CD4-positive, alpha-beta T cell treated with Interleukin-17A for 1 hour (primary cell): ENCODE measurements at regions not wholly inside any gene's neighbourhood (a gene's known extent, or its start where the extent isn't known, plus 50 kb on each side); places are given as distances from the start of the nearest gene placed in this dataset.
"Not testable (repeated sequence)": the region's sequence is repeated elsewhere in the genome, so short reads cannot be mapped to it uniquely, and the experiment has no call there.

Source experiments
- DNase-seq: peaks from one replicate; pipeline ENCODE4 v3.0.0-alpha.2; 2020

DNA sequence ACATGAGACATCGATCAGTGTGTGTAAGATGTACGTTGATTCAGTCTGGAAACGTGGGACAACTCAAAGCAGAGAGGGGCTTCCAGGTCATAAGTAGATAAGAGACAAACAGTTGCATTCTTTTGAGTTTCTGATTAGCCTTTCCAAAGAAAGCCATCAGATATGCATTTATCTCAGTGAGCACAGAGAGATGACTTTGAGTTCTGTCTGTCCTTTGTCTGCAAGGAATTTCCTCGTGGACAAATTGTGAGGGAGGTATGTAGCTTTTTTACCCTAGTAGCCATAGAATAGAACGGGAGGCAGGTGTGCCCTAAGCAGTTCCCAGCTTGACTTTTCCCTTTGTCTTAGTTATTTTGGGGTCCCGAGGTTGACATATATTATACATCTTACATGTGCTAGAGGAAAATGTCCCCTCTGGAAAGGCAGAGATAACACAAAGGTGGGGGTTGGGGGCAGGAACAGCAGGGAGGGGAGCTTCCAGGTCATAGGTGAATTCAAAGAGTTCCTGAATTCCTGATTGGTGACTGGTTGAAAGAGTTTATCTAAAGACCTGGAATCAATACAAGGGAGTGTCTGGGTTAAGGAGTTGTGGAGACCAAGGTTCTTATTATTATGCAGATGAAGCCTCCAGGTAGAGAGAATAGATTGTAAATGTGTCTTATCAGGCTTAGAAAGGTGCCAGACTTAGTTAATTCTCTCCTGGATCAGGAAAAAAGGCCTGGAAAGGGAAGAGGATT is 237.0 kb downstream of the NFATC2 start:
- no peak for DNase-seq

DNA sequence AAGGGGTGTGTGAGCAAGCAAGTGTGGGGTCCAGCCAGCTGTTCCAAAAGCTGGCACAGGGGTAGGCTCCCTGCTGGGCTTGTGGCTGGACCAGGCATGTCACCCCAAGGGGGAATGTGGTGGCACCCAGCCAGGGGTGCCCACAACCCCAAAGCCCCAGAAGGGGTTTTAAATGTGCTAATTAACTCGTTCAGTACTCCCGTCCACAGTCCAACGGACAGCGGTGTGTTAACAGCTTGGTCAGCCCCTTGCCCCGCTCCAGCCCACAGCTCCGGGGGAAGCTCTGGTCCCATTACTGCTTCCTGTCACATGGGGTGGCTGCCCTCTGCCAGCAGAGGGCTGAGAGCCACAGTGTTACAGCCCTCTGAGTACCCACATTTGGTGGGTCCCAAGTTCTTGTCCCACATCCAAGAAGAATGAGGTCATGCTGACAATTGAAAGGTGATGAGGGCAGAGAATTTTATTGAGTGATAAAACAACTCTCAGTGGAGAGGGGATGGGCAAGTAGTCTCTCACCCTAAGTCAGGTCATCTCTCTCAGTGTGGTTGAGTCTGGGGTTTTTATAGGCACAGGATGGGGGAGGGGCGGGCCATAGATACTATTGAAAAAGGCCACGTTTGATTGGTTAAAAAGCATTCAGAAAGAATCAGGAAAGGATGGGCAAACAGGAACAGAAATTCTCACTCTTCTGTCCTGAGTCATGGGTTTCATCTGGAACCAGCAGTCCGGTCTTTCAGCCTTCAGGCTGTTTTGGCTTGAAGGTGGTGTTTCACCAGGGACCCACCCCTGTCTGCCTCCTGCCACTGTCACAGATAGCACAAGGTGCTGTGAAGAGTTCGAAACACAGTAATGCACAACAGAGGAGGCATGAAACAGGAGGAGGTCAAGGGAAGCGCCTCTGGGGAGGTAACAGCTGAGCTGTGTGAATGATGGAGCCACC is 238.5 kb downstream of the NFATC2 start:
- no peak for DNase-seq

DNA sequence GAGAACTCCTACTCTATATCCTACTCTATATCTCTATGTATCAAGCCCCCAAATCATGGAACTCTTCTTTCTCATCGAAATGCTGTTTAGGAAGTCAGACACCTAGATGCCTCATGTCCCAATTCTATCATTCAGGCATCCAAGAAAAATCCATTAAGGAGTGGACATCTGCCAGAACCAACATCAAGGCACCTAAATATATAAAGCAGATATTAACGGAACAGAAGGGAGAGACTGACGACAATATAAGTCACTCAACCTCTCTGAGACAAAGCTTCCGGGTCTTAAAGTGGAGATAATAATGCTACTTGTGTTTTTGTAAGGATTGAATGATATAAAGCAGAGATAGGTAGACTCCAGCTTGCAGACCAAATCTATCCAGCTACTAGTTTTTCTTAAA is 241.5 kb downstream of the NFATC2 start:
- DNase-seq: no peak

DNA sequence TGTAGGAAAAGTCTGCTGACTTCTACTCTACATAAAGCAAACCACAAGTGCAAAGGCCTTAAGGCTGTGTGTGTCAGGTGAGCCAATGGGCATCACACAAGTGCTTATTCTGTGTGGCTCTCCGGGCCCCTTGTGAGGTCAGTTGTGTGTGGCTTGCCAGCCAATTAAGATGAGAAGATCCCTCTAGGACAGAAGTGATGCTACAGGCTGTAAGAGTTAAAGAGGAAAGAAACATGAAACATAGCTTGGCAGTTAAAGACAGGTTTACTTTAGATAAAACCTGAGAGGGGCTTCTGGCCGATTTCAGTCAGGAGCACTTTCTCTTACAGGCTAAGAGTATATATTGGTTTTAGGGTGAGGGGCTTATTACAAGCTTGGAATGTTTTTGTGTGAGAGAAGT is 242.4 kb downstream of the NFATC2 start:
- DNase-seq: no peak

DNA sequence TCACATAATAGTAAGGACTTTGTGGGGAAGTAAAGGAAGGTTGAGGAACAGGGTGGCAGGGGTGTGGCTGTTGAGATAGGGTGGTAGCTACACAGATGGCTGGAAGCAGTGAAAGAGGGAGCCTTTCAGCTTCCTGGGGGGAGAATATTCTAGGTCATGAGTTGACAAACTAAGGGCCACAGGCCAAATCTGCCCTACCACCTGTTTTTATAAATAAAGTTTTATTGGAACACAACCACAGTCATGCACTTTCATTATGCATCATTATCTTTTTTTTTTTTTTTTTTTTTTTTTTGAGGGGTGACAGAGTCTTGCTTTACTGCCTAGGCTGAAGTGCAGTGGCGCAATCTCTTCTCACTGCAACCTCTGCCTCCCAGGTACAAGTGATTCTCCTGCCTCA is 243.1 kb downstream of the NFATC2 start:
- no peak for DNase-seq

DNA sequence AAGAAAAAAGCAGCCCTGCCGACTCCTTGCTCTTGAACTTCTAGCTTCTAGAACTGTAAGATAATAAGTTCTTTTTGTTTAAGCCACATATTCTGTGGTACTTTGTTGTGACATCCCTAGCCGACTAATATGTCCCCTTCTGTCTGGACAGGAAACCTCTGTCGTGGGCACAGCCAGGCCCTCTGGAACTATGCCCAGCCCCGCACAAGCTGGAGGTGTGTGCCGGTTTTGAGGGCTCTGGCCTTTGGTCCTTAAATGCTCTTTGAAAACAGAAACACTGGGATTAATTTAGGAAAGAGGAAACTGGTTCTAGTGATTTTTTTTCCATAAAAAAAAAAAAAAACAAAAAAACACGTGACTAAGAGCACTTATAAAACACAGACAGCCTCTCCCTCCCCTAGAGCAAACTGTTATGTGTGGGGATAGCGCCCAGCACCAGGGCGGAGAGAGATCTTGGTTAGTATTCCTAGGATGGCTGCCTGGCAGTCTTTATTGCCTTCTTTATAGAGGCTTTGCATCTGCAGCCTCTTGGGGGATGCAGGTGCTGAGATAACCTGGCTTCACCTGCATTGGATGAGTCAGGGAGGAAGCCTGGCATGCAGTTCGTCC is 244.3 kb downstream of the NFATC2 start:
- DNase-seq: no peak

DNA sequence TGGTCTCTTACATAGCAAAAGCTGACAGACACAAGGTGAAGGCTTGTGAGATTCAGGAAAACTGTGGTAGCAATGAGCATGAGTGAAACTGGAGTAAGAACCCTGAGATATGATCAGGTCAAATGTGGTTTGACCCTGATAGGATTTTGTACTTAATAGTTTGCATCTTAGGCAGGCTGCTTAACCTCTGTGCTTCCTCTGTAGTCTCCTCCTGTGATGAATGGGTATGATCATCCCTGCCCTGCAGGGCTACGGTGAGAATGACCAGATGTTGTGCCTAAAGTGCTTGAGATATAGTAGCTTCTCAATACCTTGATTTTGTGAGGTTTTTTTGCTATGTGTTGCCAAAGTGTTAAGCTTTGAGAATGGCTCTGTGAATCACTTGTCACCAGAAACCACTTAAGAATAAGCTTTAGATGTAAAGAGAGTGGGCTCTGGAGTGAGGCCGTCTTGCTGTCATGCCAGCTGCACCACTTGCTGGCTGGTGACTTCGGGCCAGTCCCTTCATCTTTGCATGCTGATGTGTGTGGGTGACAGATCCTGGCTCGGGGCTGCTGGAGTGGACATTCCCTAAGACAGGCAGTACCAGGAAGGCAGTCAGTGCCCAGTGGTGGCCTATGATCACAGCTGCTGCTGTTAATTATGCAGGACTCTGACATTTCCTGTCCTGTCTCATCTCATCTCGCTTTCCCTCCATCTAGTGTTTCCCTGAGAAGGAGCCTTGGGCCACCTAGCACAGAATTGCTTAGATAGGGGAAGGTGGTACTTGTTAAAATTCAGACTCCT is 254.7 kb downstream of the NFATC2 start:
- no peak for DNase-seq

DNA sequence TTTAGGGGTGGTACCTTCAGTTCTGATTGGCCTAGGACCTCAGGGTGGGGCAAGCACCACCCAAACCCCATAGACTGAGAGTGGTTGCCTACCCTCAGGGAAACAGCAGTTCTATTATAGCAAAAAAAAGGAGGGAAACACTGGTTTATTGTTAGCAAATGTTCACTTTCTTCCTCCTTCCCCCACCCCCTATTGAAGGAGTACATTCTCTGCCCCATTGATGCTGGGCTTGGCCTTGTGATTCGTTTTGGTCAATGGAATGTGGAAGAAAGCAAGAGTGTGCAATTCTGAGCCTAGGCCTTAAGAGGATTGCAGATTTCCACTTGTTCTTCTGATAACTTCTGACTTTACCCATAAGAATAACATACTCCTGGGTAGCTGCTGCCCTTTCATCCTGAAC is 255.8 kb downstream of the NFATC2 start:
- no peak for DNase-seq

DNA sequence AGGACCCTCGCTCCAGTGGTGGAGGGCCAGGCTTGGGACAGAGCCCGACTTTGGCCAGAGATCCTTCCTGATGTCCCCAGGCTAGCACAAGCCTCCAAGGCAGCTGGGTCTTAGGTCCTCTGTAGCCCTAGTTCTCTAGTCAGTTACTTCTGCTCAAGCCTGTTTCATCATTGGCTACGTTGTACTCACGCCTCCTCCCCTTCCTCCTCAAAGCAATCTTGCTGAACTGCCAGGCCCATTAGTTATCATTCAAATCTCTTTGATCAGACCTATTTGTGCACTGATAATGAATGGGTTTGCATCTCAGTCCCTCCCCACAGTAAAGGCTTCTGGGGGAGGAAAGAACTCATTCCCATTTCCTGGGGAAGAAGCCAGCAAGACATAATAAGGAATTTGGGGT is 256.8 kb downstream of the NFATC2 start:
- DNase-seq: no peak

DNA sequence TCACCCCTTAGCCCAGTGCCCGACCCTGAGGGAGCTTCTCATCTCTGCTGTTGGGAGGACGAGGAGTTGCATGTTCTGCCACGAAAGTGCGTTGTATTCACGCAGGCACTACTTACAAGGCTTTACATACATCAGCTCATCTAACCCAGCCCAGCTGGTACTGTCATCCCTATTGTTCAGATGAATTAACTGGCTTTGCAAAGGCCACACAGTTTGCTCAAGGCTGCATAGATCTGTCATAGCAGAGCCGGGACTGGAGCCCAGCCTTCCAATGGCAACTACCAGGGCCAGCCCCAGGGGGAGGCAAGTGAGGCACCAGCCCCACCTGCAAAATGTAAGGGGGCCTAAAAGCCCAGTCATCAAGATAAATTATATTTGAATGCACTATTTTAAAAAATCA is 257.6 kb downstream of the NFATC2 start:
- no peak for DNase-seq

DNA sequence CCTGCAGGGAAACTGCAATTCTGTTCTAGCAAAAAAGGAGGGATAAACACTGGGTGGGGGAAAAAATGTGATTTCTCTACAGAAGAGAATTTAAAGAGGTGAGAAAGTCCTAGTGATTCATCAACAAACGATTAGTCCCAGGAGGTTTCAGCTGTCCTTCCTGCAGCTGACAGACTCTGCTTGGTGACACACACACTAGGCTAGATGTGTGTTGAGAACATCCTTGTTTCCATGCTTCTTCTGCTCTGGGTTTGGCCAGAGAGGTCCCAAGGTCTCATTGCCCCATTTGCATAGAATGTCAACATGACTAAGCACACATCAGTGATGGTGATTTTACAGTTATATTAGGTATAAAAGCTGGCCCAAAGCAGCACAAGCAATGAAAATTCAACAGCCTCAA is 258.3 kb downstream of the NFATC2 start:
- DNase-seq: no peak

DNA sequence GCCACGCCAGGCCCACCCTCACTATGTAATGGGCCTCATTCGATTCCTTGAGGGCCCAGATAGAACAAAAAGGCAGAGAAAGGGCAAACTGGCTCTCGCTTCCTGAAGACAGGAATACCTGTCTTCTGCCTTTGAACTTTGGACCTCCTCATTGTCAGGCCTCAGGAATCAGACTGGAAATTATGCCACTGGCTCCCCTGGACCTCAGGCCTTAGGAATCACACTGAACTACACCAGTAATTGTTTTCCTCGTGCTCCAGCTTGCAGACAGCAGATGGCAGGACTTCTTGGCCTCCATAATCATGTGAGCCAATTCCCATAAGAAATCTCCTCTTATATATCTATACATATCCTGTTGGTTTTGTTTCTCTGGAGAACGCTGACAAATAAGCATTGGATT is 258.6 kb upstream of the KCNG1 start:
- DNase-seq: no peak

DNA sequence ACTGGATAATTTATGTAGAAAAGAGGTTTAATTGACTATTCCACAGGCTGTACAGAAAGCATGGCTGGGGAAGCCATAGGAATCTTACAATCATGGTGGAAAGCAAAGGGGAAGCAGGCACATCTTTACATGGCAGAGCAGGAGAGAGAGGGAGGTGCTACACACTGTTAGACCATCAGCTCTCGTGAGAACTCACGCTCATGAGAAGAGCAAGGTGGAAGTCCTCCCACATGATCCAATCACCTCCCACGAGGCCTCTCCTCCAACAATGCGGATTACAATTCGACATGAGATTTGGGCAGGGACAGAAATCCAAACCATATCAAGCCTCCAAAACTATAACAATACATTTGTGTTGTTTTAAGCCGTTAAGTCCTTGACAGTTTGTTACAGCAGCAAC is 257.1 kb upstream of the KCNG1 start:
- DNase-seq: no peak

DNA sequence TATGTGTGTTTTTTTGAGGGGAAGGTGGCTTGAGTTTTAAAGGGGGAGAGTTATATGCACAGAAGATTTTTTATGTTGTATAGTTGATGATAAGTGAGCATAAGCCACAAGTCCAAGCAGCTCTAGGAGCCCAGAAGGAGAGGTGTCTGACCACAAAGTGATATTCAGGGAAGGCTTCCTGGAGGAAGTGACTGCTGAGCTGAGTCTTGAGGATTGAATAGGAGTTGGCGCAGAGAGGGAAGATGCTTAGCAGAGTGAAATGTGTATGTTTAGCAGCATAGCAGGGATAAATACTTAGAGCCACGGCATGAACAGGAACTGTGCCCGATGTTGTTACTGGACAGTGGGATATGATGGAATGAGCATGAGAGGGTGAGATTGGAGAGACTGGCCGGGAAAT is 255.1 kb upstream of the KCNG1 start:
- DNase-seq: no peak

DNA sequence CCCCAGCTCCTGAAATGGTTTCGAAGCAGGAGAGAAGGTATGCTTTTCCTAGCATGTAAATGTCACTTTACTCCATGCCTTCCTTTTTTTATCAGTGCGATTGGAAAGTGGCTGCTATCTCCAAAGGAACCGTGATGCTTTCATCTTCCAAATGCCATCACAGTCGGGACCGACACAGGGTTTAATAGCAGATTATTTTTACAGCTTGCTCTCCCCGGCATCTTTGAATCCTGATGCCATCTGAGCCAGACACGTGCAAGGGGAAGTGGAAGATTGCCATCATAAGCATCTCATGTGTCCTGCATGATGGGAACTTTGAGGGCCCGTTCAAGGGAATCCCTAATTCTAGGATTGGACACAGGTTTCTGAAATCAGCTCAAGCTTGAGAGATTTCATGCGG is 253.4 kb upstream of the KCNG1 start:
- DNase-seq: no peak

DNA sequence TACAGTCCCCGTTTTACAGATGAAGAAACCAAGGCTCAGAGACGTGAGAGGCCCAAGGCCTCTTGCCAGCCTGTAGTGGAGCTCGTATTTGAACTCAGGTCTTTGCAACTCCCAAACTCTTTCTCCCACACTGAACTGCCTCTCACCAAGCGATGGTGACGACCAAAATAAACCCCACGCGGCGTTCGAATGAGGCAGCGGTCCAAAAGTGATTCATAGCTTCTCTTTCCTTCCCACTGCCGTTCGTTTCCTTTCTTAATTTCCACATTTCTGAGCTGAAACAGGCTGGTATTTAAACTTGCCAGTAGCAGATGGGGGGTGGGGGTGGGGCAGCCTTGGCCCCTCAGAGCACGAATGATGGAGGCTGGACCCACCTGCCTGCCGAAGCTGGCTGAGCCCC is 252.9 kb upstream of the KCNG1 start:
- DNase-seq: no peak

DNA sequence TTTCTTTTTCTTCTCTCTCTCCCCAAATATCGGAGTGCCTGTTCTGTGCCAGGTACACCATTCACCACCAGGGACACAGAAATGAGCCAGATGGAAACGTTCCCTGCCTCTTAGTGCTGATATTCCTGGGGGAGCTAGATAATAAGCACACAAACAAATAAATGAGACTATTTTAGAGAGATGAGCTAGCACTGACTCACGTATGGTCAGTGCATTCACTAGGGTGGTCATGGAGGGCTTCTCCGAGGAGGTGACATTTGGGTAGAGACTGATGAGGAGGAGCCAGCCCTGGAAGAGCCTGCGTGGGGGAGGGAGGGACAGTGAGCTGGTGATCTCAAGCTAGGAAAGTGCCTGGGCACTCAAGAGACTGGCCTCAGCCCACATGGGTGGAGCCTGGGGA is 252.3 kb upstream of the KCNG1 start:
- DNase-seq: no peak

DNA sequence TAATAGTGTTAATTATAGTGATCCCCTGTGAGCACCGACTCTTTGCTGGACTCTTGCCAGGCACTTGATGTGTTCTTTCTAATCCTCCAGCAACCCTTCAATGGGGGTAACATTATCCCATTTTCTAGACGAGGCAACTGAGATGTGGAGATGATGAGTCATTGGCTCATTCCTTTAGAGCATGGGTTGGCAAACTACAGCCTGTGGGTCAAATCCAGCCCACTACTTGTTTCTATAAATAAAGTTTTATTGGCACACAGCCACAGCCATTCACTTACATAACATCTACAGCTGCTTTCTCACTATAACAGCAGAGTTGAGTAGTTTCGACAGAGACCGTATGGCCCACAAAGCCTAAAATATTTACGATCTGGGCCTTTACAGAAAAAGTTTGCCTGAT is 249.5 kb upstream of the KCNG1 start:
- no peak for DNase-seq

DNA sequence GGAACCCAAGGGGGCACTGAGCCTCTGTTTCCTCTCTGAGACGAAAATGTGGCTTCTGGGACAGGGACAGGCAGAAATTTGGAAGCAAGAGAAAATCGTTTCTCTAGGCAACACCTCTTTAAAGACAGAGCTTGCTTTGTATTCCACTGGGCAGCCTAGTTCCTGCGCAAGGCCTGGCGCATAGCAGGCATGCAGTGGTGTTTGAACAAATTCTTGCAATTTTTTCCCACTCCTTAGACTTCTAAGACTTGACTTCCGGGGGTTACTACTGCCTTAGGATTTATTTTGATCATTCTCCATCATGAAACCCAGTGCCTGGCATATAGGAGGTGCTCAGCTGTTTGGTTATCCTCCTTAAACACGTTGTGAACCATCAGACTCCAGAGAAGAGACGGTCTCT is 249.0 kb upstream of the KCNG1 start:
- DNase-seq: no peak

DNA sequence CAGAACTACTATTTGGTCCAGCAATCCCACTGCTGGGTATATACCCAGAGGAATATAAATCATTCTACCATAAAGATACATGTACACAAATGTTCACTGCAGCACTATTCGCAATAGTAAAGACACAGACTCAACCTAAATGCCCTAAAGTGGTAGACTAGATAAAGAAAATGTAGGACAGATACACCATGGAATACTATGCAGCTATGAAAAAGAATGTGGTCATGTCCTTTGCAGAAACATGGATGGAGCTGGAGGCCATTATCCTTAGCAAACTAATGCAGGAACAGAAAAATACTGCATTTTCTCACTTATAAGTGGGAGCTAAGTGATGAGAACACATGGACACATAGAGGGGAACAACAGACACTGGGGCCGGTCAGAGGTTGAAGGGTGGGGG is 248.4 kb upstream of the KCNG1 start:
- not testable (repeated sequence) for DNase-seq

DNA sequence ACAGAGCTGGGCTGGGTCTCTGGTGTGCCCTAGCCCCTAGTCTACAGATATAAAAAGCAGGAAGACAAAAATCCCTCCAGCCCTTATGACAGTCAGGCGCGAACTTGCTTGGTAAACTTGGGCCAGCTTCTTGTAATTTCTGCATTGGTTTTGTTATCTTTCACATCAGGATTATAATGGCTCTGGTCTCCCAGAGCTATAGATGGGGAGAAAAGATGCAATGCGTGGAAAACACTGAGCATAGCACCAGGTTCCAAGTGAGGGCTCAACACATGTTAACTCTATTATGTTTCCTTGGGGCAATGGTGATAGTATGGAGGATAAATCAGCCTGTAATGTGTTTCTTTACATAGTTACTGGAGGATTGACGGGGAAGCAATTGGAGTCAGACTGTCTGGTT is 246.8 kb upstream of the KCNG1 start:
- no peak for DNase-seq

DNA sequence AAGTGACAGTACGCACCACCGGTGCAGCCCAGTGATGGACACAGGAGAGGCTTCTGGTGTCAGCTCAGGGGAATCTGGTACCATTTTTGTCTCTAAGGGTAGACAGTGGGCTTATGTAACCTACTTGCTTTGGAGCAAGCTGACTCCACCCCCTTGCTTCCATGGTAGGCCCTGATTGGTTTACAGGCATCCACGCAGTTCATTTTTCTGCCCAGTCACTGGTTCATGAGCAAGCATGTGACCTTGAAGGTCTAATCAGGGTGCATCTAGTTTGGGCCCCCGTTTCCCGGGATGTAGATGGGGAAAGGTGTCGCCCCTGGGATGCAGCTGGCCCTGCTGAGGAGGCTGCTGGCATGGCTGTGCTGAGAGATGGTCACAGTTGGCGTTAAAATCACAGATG is 244.8 kb upstream of the KCNG1 start:
- no peak for DNase-seq

DNA sequence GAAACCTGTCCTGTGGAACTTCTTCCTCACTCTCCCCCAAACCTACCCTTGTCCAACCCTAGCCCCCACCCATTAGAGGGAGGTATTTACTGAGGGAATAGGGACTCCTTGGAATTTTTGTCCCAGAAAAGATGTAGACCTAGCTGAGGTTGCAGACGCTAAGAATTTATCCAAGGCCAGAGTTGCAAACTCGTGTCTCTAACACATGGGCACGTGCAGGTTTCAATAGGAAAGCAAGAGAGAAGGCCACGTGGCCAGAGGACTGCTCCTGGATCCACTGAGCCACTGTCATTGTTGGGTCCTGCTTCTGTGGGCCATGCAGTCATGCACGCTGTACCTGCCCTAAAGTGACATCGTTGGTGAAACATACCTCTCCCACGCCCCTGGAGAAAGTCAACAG is 243.4 kb upstream of the KCNG1 start:
- no peak for DNase-seq
